HepG2 (cell line): ENCODE measurements at regions not wholly inside any gene's neighbourhood (a gene's known extent, or its start where the extent isn't known, plus 50 kb on each side); places are given as distances from the start of the nearest gene placed in this dataset.

ENCODE experiments used
- ATAC-seq: fragments of 200-7000 bp; cut with Tn5 transposase; 3 replicates; pipeline ENCODE4 v1.9.1; 2020; ENCODE audit warnings: mild to moderate bottlenecking, moderate library complexity
- BruUV-seq: library from RNA; stranded (reverse); fragments of 400-500 nt; replicated peaks from 2 replicates; lab custom pipeline; 2021; lab: Mats Ljungman, UMichigan
- CTCF ChIA-PET: fragments of 300-600 bp; formaldehyde crosslinking; extraction: SDS; loops from one replicate; lab custom pipeline; 2021; ENCODE audit warnings: low total read pairs, inconsistent platforms, low intra/inter-chr PET ratio; lab: Yijun Ruan, JAX
- POLR2A ChIA-PET: fragments of 350-600 bp; sonication (Branson Sonifier 250); formaldehyde crosslinking; loops from one replicate; lab custom pipeline; 2020; ENCODE audit warnings: antibody characterized with exemption, inconsistent platforms; lab: Yijun Ruan, JAX
- DNase-seq: peaks from one replicate; pipeline ENCODE4 v3.0.0-alpha.2; 2015; ENCODE audit warnings: low spot score
- FAIRE-seq: peaks from 3 replicates; lab custom pipeline; 2011; peaks lifted over from hg19 to GRCh38; lab: Jason Lieb, UNC
- H2AFZ ChIP-seq: one replicate; pipeline ENCODE4 v1.6.1; 2011; ENCODE audit warnings: low read length, inconsistent platforms
- H3K27ac ChIP-seq: fragments of 300-600 bp; 3 replicates; pipeline ENCODE4 v1.8.0; 2011; ENCODE audit warnings: mixed run types, mild to moderate bottlenecking, mixed read lengths, low read length, inconsistent platforms; ENCODE audit not compliant: insufficient read depth; ENCODE audit errors: extremely low read length
- H3K27me3 ChIP-seq, 2 experiments: fragments of 200-600 bp in 1 of 2; 2 replicates in 1 of 2; 3 replicates in 1 of 2; pipeline versions ENCODE4 v1.6.0 to v1.8.0; 2011; ENCODE audit warnings: low read length in 2 of 2, mild to moderate bottlenecking in 2 of 2, moderate library complexity in 2 of 2, inconsistent platforms in 1 of 2; ENCODE audit not compliant: insufficient read depth in 2 of 2, control insufficient read depth in 1 of 2
- H3K36me3 ChIP-seq, 2 experiments: fragments of 200-600 bp in 1 of 2; replicated peaks in 1 of 2; 2 replicates in 1 of 2; 3 replicates in 1 of 2; pipeline versions ENCODE4 v1.5.1 to v1.8.0; 2011; ENCODE audit warnings: low read length in 2 of 2, inconsistent platforms in 1 of 2; ENCODE audit not compliant: insufficient read depth in 2 of 2, control insufficient read depth in 1 of 2
- H3K4me1 ChIP-seq: 2 replicates; pipeline ENCODE4 v1.5.1; 2012; ENCODE audit warnings: low read length, inconsistent platforms; ENCODE audit not compliant: insufficient read depth
- H3K4me2 ChIP-seq: 2 replicates; pipeline ENCODE4 v1.6.0; 2011; ENCODE audit warnings: low read depth, low read length, inconsistent platforms
- H3K4me3 ChIP-seq, 3 experiments: fragments of 200-600 bp in 1 of 3; sonication (generic), shearing (Covaris generic) in 1 of 3; replicated peaks in 1 of 3; 2 replicates each; pipeline ENCODE4 v1.5.1; 2011 to 2016; ENCODE audit warnings: low read length in 3 of 3, inconsistent platforms in 2 of 3, low read depth in 2 of 3, mild to moderate bottlenecking in 2 of 3, control low read depth in 1 of 3, mixed read lengths in 1 of 3; ENCODE audit not compliant: insufficient read depth in 1 of 3
- H3K79me2 ChIP-seq: one replicate; pipeline ENCODE4 v1.6.1; 2011; ENCODE audit warnings: low read length, inconsistent platforms; ENCODE audit not compliant: insufficient read depth
- H3K9ac ChIP-seq: 2 replicates; pipeline ENCODE4 v1.6.0; 2011; ENCODE audit warnings: mild to moderate bottlenecking, low read depth, low read length, inconsistent platforms; ENCODE audit not compliant: insufficient read depth
- H3K9me3 ChIP-seq: 2 replicates; pipeline ENCODE4 v1.5.1; 2012; ENCODE audit warnings: mild to moderate bottlenecking, low read length
- H4K20me1 ChIP-seq: 2 replicates; pipeline ENCODE4 v1.6.0; 2011; ENCODE audit warnings: inconsistent platforms, mild to moderate bottlenecking, low read length, moderate library complexity; ENCODE audit not compliant: insufficient read depth
- DBP ChIP-seq: sonication (generic); formaldehyde crosslinking; IDR thresholded peaks from 2 replicates; pipeline ENCODE4 v1.4.0; 2020; ENCODE audit warnings: missing genetic modification reagents; ENCODE audit errors: not compliant biosample characterization
- EED ChIP-seq: sonication (generic); formaldehyde crosslinking; IDR thresholded peaks from 2 replicates; pipeline ENCODE4 v1.5.0; 2020; ENCODE audit warnings: mild to moderate bottlenecking, missing genetic modification reagents
- ETV6 ChIP-seq: sonication (generic); formaldehyde crosslinking; conservative IDR thresholded peaks from 2 replicates; pipeline ENCODE4 v1.4.0; 2020; ENCODE audit warnings: missing genetic modification reagents
- IKZF5 ChIP-seq: IDR thresholded peaks from 2 replicates; pipeline ENCODE4 v1.6.1; 2018; ENCODE audit warnings: missing genetic modification reagents, mild to moderate bottlenecking, missing compliant biosample characterization
- IRX3 ChIP-seq: sonication (generic); formaldehyde crosslinking; IDR thresholded peaks from 2 replicates; pipeline ENCODE4 v1.8.1; 2023; ENCODE audit warnings: mild to moderate bottlenecking, low read depth, missing genetic modification reagents, borderline replicate concordance
- NAIF1 ChIP-seq: sonication (generic); formaldehyde crosslinking; IDR thresholded peaks from 2 replicates; pipeline ENCODE4 v1.5.0; 2020; ENCODE audit warnings: mild to moderate bottlenecking, missing genetic modification reagents, borderline replicate concordance
- SMC3 ChIP-seq: IDR thresholded peaks from 2 replicates; pipeline ENCODE4 v1.6.1; 2011; ENCODE audit warnings: low read length, improper control_type of control experiment
- SP5 ChIP-seq: IDR thresholded peaks from 2 replicates; pipeline ENCODE4 v1.6.1; 2016; ENCODE audit warnings: low read depth, borderline replicate concordance
- ZKSCAN5 ChIP-seq: sonication (generic); formaldehyde crosslinking; IDR thresholded peaks from 2 replicates; pipeline ENCODE4 v1.5.1; 2020; ENCODE audit warnings: mild to moderate bottlenecking, missing genetic modification reagents
- ZNF225 ChIP-seq: sonication (generic); formaldehyde crosslinking; IDR thresholded peaks from 2 replicates; pipeline ENCODE4 v1.4.0; 2020; ENCODE audit warnings: mild to moderate bottlenecking, missing genetic modification reagents
- ZNF329 ChIP-seq: sonication (generic); formaldehyde crosslinking; IDR thresholded peaks from 2 replicates; pipeline ENCODE4 v1.9.0; 2021; ENCODE audit warnings: low read depth, mild to moderate bottlenecking, missing genetic modification reagents
- ZNF512 ChIP-seq: sonication (generic); formaldehyde crosslinking; IDR thresholded peaks from 2 replicates; pipeline ENCODE4 v1.4.0; 2020; ENCODE audit warnings: mild to moderate bottlenecking, missing genetic modification reagents
- ZNF564 ChIP-seq: sonication (generic); formaldehyde crosslinking; IDR thresholded peaks from 2 replicates; pipeline ENCODE4 v1.8.1; 2023; ENCODE audit warnings: mild to moderate bottlenecking, missing genetic modification reagents
- ZNF678 ChIP-seq: sonication (generic); formaldehyde crosslinking; IDR thresholded peaks from 2 replicates; pipeline ENCODE4 v1.4.0; 2020; ENCODE audit warnings: mild to moderate bottlenecking, missing genetic modification reagents
- WGBS: methylation state at CpG from one replicate; pipeline ENCODE4 v1.1.6; 2017; ENCODE audit warnings: low lambda C conversion rate; 5-methylcytosine and 5-hydroxymethylcytosine counted together
- in situ Hi-C: cut with HindIII; loops from 2 replicates; pipeline ENCODE4 v1.10.0; 2017; ENCODE audit warnings: low pct_unique_long_range_greater_than_20kb; ENCODE audit not compliant: extremely low pct_ligation_motif_present
- intact Hi-C: fragments of 100-400 bp; cut with micrococcal nuclease; formaldehyde crosslinking; loops from one replicate; pipeline ENCODE4 v1.10.0; 2022; ENCODE audit not compliant: unreplicated experiment

GRCh38 chr1:17911791-17912190 is 156.7 kb downstream of the ACTL8 start:
- Histone ChIP-seq H3K36me3 (no peaks in the 10 kb centered on the region), H2AFZ (no peak overlapping the region), H4K20me1 (no peaks in the 10 kb centered on the region; the same call in 1 of the 2 replicates), H3K9me3 (no peaks in the 10 kb centered on the region), H3K4me2 (no peak overlapping the region), H3K27ac (no peak overlapping the region), H3K4me3 (no peak overlapping the region), H3K9ac (no peak overlapping the region), H3K27me3 (peaks cover 0 to 9% of the 10 kb centered on the region in 2 experiments; a peak in 2 of 5 replicates), H3K4me1 (no peaks in the 10 kb centered on the region), H3K79me2 (no peaks in the 10 kb centered on the region)
- no peak for TF ChIP-seq ZNF678 (CRISPR knock-in tag)
- no peak for TF ChIP-seq ZKSCAN5 (CRISPR knock-in tag)
- no peak for TF ChIP-seq DBP (CRISPR knock-in tag)
- TF ChIP-seq ZNF564 (CRISPR knock-in tag), result no peak
- no peak for TF ChIP-seq ETV6
- no peak for TF ChIP-seq ZNF512 (CRISPR knock-in tag)
- no peak for TF ChIP-seq ZNF225 (CRISPR knock-in tag)
- no peak for TF ChIP-seq EED (CRISPR knock-in tag)
- no peak for TF ChIP-seq SP5
- TF ChIP-seq NAIF1 (CRISPR knock-in tag), result no peak
- no peak for TF ChIP-seq IKZF5 (CRISPR knock-in tag)
- TF ChIP-seq SMC3, result no peak
- TF ChIP-seq ZNF329, result no peak
- no peak for TF ChIP-seq IRX3 (CRISPR knock-in tag)
- DNase-seq, result no peak
- intact Hi-C loops (no loop called here), in situ Hi-C loops (no loop called here)
- 19% methylated on average over 4 of the region's 4 CpGs for WGBS
- POLR2A ChIA-PET, result no interaction called here
- BruUV-seq, result no TSS peak
- CTCF ChIA-PET, result no interaction called here
- FAIRE-seq, result no peak
- ATAC-seq, result no peak
